GM18867 (cell line): ENCODE measurements at regions not wholly inside any gene's neighbourhood (a gene's known extent, or its start where the extent isn't known, plus 50 kb on each side); places are given as distances from the start of the nearest gene placed in this dataset.
"Not testable (repeated sequence)": the region's sequence is repeated elsewhere in the genome, so short reads cannot be mapped to it uniquely, and the experiment has no call there.

Experiments used
- ATAC-seq: cut with Tn5 transposase; IDR thresholded peaks from one replicate; pipeline ENCODE4 v1.9.1; 2021; ENCODE audit warnings: mild to moderate bottlenecking, moderate library complexity; ENCODE audit not compliant: unreplicated experiment

DNA sequence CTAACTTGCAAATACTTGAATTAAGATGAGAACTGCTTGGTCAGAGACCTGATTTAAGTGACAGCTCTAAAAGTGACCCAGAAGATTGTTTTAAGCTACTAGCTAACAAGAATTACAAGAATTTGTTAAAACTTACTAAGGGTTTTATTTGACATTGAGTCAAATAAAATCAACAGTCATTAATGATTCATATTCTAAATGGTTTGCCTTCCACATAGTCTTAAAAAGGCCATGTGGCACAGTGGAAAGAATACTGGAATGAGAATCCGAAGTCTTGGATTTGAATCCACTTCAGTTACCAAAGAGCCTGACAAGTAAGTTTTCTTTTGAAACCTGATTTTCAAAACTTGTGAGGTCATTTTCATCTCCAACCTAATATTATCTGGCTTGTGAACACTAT, 489.3 kb downstream of the ADCYAP1 start:
- no peak for ATAC-seq

DNA sequence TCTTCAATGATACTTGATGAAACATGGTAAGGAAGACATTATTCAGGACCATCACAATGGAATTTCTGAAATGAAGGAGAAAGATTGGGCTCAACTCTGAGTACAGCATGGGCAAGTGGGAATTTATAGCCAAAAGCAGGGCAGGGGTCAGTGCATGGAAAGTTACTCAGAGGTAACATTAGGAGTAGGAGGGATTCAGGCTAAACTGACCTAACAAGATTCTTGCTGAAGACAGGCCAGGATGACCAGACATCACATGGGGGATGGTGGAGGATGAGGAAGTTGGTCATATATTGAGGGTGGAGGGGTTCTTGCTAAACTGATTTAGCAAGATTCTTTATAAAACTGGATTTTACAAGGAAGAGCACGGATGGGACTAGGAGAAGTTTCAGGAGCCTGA, 489.8 kb downstream of the ADCYAP1 start:
- no peak for ATAC-seq

DNA sequence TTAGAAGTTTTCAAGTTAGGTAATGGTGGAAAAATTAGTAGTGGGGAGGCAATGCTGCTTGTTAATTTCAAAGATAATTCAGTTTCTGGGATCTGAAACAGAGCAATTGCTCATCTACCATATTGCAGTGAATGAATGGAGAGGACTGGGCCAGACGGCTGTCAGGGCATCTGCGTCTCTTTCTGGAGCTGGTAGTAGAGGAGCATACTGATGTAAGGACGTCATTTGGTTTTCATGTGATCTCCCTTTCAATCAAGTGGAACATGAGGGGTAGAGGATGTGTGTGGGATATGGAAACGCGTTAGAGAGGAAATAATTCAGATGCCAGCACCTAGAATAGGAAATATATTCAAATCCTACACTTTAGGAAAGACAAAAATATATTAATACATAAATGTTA, 490.3 kb downstream of the ADCYAP1 start:
- no peak for ATAC-seq

DNA sequence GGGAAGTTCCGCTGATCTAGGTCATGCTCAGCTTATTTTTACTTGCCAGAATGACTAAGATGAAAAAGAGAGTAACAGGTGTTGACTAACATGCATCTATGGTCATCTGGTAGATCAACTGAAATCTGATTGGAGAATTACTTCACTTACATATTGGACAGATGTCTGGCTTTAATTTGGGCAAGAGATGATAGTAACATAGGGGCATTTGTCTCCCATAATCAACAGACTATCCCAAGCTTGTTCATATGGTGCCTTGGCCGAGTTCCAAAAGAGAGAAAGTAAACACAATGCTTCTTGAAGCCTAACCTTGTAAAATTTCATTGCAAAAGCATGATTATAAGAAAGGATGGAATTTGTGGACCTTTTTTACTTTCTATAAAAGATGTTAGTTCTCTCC, 503.7 kb downstream of the ADCYAP1 start:
- no peak for ATAC-seq

DNA sequence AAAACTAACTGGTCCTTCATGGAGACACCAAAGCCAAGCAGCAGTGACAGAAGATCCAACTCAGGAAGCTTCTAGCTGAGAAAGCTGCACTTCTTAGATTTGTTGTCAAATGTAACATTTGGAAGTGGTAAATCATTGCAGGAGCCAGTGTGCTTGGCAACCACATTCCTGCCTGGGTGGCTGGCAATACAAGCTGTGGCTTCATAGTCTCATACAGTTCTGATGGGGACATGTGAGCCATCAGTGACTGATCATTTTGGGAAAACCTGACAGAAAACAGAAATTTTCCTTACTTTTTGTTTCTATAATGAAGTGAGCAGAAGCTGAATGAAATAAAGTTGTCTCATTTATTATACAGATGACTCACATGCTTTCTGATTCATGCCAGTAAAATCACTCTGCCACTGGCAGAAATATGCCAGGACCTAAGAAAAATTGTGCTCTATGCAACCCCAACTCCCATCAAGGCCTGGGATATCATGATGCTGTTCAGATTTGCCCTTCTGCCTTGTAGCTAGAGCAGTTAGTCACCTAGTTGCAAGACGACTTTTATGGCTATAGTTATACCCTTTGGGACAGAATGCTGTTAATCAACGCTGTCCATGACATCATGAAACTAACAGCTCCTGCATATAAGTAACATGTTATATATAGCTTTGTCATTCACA, 508.1 kb downstream of the ADCYAP1 start:
- no peak for ATAC-seq

DNA sequence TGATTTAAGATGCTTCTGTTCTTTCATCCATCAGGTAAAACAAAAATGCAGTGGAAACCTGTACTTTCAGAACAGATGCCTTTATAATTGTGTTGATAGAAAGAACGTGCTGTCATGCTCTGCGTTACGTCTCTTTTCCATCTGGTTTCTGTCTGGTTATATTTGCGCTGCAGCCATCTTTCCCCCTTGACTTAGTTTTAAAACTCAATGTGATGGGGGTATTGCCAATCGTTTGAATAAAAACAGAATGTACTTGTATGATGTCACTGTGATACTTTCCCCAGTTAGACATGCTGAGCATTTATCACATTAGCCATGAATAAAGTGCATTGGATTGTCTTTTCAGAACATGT, 508.6 kb downstream of the ADCYAP1 start:
- no peak for ATAC-seq

DNA sequence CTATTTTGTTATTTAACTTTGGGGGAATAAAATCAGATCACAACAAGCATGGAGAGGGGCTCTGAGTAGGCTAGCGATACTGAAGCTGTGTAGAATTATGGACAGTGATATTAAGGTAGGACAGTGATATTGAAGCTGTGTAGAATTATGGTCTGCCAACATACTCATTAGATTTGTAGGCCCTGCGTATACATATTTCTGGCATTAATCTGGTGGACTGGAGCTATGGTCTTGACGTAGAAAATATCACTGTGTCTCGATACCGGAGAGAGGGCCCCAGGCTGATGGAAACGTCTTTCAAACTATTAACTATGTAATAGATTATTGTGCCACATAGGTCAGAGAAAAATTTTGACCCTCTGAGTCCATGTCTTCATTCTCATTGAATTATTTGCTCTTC, 511.4 kb downstream of the ADCYAP1 start:
- no peak for ATAC-seq

DNA sequence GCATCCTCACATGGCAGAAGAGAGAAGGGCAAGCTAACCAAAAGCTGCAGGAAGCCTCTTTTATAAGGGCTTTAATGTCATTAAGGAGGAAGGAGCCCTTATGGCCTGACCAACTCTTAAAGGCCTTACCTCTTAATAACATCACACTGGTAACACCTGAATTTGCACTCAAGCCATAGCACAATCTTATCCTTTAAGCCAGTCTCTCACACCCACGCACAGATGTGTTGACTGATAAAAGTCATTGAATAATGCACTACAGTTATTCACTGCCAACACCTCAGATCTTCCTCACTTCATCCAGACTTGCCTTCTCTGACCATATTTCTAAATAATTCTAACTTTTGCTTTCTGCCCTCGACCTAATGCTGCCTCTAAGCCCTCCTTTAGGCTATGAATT, 516.8 kb downstream of the ADCYAP1 start:
- ATAC-seq, result no peak

DNA sequence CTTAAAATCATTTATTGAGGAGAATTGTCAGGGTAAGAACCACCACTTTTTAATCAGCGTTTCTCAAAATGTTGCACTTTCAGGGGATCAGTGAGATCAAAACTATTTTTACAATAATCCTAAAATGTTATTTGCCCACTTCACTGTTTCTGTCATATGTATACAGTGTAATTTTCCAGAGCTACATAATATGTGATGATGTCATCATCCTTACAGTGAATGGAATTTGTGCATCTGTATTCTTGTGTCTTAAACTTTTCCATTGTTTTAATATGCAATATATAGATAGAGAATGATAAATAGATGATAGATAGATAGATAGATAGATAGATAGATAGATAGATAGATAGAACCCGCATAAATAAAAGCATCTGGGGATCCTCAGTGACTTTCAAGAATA, 518.0 kb downstream of the ADCYAP1 start:
- ATAC-seq, result no peak

DNA sequence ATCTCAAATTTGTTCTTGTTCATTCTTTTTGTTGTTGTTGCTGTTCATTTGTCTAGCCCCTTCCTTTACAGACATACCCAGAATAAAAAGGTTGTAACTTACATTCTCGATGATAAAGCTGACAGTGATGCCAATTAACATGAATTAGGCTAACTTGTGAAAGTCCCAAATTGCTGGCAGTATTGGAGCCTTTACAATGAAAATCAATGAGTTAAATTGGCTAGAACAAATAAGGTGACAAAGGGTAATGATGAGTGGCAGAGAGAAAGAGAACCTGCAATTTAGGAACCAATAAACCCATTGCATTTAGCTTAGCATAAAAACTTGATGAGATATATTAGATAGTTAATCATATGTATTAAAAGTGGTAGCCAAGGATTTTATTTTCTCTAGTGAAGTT, 521.0 kb downstream of the ADCYAP1 start:
- ATAC-seq, result no peak

DNA sequence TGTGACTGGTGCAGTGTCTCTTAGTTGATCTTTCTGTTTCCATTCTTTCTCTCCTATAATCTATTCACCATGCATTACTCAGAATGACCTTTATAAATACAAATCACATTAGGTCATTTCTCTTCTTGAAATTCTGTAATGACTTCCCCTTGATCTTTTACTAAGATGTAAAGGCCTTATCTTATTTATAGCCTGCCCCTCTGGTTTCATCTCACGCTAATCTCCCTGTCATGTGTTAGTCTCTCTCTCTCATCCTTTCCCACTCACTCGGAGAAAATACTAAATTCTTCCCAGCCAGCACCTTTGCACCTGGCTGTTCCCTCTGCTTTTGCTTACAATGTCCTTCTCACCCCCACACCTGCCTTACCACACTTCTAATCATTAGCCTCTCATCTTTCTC, 530.8 kb downstream of the ADCYAP1 start:
- ATAC-seq, result no peak

DNA sequence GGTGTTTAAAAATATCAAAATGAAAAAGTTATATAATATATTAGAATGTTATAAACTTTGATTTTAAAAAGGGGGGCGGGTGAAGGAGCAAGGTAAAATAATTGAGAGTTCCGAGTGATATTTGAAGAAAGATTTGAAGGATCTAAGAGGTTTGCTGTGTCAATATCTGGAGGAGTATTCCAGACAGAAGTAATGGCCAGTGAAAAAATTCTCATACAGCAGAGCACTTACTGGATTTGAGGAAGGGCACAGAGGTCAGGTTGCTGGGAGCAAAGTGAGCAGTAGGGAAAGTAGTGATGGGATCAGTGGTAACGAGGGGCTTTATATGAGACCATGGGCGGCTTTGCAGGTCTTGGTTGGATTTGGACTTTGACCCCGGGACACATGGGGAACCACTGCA, 531.5 kb downstream of the ADCYAP1 start:
- ATAC-seq, result no peak

DNA sequence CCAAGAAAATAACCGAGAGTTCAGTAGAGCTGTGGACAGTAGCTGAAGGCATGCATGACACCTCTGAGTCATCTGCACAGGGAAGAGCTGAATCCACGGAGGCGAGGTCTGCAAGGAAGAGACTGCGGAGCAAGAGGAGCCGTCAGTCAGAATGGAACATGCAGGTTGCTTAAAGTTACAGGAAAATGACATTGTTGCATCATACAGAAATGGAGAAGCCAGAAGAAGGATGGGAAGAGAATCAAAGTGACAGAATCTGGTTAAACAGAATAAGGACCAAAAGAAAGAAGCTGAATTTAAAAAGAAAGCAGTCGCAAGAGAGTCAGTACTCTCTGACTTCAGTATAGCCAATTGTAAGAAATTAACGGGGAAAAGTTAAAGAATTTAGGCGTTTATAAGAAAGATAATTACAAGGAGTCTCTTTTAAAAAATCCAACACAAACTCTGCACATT, 533.8 kb downstream of the ADCYAP1 start:
- no peak for ATAC-seq

DNA sequence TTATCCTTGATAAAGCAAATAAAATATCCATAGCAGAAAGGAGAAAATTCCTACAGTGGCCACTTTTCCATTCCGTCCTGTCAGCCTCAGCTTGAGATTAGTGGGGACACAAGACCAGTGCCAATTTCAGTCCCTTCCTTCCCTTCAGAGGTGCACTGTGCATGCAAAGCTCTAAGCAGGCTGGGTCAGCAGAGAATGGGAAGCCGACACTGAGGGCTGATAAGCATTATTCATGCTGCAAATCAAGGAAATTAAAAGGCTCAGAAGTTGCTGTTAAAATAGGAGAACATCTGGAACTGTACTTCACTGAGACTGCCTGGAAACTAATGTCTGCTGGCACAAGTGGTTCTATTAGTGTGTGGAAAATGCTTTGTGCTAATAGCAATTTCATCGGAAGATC, 534.3 kb downstream of the ADCYAP1 start:
- no peak for ATAC-seq

DNA sequence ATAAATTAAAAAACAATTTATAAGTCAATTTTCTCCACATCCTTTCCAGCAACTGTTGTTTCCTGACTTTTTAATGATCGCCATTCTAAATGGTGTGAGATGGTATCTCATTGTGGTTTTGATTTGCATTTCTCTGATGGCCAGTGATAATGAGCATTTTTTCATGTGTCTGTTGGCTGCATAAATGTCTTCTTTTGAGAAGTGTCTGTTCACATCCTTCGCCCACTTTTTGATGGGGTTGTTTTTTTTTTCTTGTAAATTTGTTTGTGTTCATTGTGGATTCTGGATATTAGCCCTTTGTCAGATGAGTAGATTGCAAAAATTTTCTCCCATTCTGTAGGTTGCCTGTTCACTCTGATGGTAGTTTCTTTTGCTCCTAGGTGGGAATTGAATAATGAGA, 539.4 kb downstream of the ADCYAP1 start:
- ATAC-seq, result not testable (repeated sequence)

DNA sequence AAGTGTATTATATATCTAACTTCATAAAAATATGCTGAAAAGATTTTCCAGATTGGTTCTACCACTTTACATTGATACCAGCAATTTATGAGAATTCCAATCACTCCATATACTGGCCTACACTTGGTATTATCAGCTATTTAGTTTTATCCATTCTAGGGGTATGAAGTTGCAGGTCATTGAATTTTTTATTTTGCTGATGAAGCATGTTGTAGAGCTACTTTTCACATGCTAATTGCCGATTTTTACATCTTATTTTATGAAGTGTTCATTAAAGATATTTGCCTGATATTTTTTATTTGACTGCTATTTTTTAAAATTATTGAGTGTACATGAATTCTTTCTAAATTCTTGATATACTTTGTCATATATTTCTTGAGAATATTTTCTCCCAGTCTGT, 542.1 kb downstream of the ADCYAP1 start:
- no peak for ATAC-seq

DNA sequence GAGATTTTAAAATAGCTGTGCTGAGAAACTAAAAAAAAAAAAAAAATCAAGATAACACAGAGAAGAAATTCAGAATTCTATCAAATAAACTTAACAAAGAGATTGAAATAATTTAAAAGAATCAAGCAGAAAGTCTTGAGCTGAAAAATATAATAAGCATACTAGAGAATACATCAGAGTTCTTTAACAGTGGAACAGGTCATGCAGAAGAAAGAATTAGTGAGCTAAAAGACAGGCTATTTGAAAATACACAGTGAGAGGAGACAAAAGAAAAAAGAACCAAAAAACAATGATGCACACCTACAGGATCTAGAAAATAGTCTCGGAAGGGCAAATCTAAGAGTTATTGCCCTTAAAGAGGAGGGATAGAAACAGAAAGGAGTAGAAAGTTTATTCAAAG, 548.1 kb downstream of the ADCYAP1 start:
- ATAC-seq, result no peak

DNA sequence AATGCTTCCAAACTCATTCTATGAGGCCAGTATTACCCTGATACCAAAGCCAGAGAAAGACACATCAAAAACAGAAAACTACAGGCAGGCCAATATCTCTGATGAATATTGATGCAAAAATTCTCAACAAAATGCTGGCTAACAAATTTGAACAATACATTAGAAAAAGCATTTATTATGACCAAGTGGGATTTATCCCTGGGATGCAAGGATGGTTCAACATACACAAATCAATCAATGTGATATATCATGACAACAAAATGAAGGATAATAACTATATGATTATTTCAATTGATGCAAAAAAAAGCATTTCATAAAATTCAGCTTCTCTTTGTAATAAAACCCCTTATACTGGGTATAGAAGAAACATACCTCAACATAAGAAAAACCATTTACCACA, 550.9 kb downstream of the ADCYAP1 start:
- no peak for ATAC-seq

DNA sequence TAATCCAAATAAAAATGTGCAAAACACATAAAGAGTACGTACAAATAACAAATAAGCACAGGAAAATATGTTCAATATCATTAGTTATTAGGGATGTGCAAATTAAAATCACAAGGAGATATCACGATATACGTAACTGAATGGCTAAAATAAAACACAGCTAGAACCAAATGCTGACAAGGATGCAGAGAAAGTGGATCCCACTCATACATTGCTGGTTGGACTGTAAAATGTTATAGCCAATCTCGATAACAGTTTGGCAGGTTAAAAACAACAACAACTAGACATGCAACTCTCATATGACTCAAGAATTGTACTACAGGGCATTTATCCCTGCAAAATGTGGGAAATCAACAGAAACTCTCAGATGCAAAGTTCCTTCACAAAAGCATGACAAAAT, 553.9 kb downstream of the ADCYAP1 start:
- ATAC-seq, result no peak

DNA sequence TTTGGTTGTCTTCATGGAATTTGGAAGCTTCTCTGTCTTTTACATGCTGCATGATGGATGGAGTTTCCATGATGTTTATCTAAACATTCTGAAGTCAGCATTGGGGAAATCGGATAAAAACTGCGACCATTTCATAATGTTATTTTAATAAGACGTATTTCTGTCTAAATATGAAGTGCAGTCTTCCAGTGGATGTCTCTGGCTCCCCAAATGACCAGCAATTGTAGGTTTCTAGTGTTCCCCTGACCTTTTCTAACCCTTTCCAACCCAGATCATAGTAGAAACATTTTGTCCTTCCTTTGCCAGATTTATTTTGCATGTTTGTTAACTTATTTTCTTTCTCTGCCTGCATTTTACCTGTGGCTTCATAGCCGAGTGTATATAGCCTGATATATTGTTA, 559.3 kb downstream of the ADCYAP1 start:
- no peak for ATAC-seq

DNA sequence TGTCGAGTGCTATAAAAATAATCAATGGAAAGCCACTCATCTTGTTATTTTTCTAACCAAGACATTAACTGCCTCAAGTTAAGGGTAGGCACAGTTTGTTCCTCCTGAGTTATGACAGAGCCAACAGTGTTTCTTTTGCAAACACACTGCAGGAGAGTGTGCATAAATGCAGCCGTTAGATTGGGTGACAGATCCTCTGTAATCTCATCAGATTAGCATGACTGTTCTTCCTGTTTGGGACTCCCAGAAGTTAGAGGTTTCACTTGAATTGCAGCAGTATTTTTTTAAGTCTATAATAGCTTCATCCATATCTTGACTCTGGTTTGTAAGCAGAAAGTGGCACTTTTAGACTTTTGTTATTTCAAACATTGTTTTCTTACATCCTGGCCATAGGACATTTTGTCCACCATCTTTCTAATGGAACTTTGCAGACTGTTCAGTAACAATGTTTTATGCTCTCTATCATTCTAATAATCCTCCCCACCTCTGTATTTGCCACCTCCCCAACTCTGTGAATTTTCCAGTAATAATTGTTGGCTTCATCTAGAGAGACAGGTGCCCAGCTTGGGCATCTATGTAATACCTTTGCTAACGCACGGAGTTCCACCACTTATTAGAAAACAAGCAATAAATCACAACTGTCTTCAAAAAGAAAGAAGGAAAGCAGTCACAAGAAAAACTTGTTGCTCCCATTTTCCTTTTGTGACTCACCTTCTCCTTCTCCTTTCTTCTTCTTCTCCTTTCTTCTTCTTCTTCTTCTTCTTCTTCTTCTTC, 560.0 kb downstream of the ADCYAP1 start:
- no peak for ATAC-seq

DNA sequence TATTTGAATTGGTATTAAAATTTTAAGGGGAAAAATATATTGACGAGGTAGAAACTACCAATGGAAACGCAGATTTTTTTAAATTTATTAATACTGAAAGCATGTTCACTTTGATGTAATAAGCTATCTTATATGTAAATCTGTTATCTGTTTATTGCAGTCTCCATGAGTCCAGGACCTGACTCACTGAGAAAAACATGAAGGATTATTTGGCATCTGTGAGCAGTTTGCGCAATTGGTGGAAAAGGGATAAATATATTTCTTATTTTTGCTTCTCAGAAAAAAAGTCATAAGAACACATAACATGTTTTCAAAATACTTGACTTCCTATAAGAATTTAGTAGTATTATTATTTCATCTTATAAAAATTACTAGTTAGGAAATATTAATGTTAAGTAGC, 561.4 kb downstream of the ADCYAP1 start:
- no peak for ATAC-seq

DNA sequence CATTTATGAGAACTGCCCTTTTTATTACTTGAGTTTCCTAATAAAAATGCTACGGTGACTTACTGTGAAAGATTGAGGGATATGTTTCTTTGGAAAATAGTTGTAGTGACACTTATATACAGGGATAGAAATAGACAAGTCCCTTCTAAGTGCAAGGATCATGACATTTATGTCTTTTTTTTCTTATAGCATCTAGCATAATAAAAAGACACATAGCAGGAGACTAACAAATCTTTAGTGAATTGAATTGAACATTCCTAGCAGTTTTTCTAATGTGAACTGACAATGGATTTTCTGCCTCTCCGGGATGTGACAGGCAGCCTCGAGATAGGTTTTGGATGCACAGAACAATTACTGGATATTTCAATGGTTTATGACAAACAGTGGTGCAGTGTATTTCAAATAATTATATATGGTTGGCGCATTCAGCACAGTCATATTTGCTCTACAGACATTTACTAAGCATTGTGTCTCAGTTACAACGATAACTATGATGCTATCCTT, 562.8 kb downstream of the ADCYAP1 start:
- ATAC-seq, result no peak
